GM12878 (cell line): ENCODE measurements at regions not wholly inside any gene's neighbourhood (a gene's known extent, or its start where the extent isn't known, plus 50 kb on each side); places are given as distances from the start of the nearest gene placed in this dataset.

Source experiments
- ATAC-seq: fragments of 200-7000 bp; cut with Tn5 transposase; 3 replicates; pipeline ENCODE4 v1.9.1; 2020; ENCODE audit warnings: mild to moderate bottlenecking, moderate library complexity
- BruUV-seq: library from RNA; stranded (reverse); fragments of 400-500 nt; replicated peaks from 2 replicates; lab custom pipeline; 2021; lab: Mats Ljungman, UMichigan
- CTCF ChIA-PET: fragments of 300-600 bp; sonication (Branson Sonifier 250); formaldehyde crosslinking; extraction: SDS; loops from one replicate; lab custom pipeline; 2021; ENCODE audit warnings: inconsistent platforms; lab: Yijun Ruan, JAX
- POLR2A ChIA-PET: fragments of 350-600 bp; formaldehyde crosslinking; extraction: SDS; loops from one replicate; lab custom pipeline; 2021; ENCODE audit warnings: inconsistent platforms; lab: Charles Lee
- RAD21 ChIA-PET: fragments of 300-600 bp; sonication (Branson Sonifier 250); formaldehyde crosslinking; loops from one replicate; lab custom pipeline; 2023; ENCODE audit warnings: antibody characterized with exemption; ENCODE audit not compliant: unreplicated experiment; lab: Charles Lee
- SMC1A ChIA-PET: fragments of 300-600 bp; sonication (Branson Sonifier 250); formaldehyde crosslinking; loops from one replicate; lab custom pipeline; 2023; ENCODE audit not compliant: unreplicated experiment, uncharacterized antibody; lab: Charles Lee
- DNase-seq: peaks from one replicate; pipeline ENCODE4 v3.0.0-alpha.2; 2011; ENCODE audit warnings: low read depth, low spot score
- FAIRE-seq: peaks from 3 replicates; lab custom pipeline; 2011; peaks lifted over from hg19 to GRCh38; lab: Jason Lieb, UNC
- H2AFZ ChIP-seq: 2 replicates; pipeline ENCODE4 v1.6.0; 2011; ENCODE audit warnings: low read depth, low read length, control low read depth; ENCODE audit not compliant: control insufficient read depth
- H3K27ac ChIP-seq: 2 replicates; pipeline ENCODE4 v1.5.1; 2011; ENCODE audit warnings: control low read depth; ENCODE audit not compliant: control insufficient read depth, insufficient read depth
- H3K27me3 ChIP-seq, 2 experiments: replicated peaks in 1 of 2; 2 replicates each; pipeline versions ENCODE4 v1.6.0 to v1.6.1; 2011; ENCODE audit warnings: low read length in 1 of 2; ENCODE audit not compliant: control insufficient read depth in 2 of 2, insufficient read depth in 2 of 2
- H3K36me3 ChIP-seq, 2 experiments: 2 replicates each; pipeline ENCODE4 v1.5.1; 2011; ENCODE audit warnings: low read length in 1 of 2; ENCODE audit not compliant: control insufficient read depth in 2 of 2, insufficient read depth in 2 of 2
- H3K4me1 ChIP-seq: 2 replicates; pipeline ENCODE4 v1.6.1; 2011; ENCODE audit warnings: mild to moderate bottlenecking, low read length, moderate library complexity, mixed read lengths; ENCODE audit not compliant: control insufficient read depth, insufficient read depth
- H3K4me2 ChIP-seq: 2 replicates; pipeline ENCODE4 v1.6.0; 2011; ENCODE audit warnings: control low read depth; ENCODE audit not compliant: control insufficient read depth, insufficient read depth
- H3K4me3 ChIP-seq: fragments of 200-600 bp; sonication (generic); 2 replicates; pipeline ENCODE4 v1.5.1; 2016
- H3K79me2 ChIP-seq: 2 replicates; pipeline ENCODE4 v1.6.0; 2011; ENCODE audit warnings: low read length; ENCODE audit not compliant: control insufficient read depth, insufficient read depth
- H3K9ac ChIP-seq: 2 replicates; pipeline ENCODE4 v1.8.0; 2011; ENCODE audit warnings: low read length, control low read depth, mixed read lengths; ENCODE audit not compliant: control insufficient read depth, insufficient read depth
- H3K9me3 ChIP-seq: replicated peaks from 3 replicates; pipeline ENCODE4 v1.5.1; 2011; ENCODE audit warnings: mild to moderate bottlenecking, low read length; ENCODE audit not compliant: control insufficient read depth, insufficient read depth
- H4K20me1 ChIP-seq: 2 replicates; pipeline ENCODE4 v1.6.0; 2011; ENCODE audit not compliant: control insufficient read depth, insufficient read depth
- BACH1 ChIP-seq: fragments of 450-650 bp; IDR thresholded peaks from 2 replicates; pipeline ENCODE4 v1.6.1; 2017; ENCODE audit warnings: mild to moderate bottlenecking, borderline replicate concordance
- BCL11A ChIP-seq: IDR thresholded peaks from 2 replicates; pipeline ENCODE4 v1.6.1; 2011; ENCODE audit warnings: low read depth, low read length
- FOXM1 ChIP-seq: IDR thresholded peaks from 2 replicates; pipeline ENCODE4 v1.6.1; 2012; ENCODE audit warnings: low read depth, mild to moderate bottlenecking, inconsistent platforms, low read length, moderate library complexity
- GATAD2B ChIP-seq: fragments of 450-650 bp; conservative IDR thresholded peaks from 2 replicates; pipeline ENCODE4 v1.6.1; 2017; ENCODE audit warnings: low read depth, mild to moderate bottlenecking, moderate library complexity
- IKZF1 ChIP-seq: fragments of 450-650 bp; conservative IDR thresholded peaks from 2 replicates; pipeline ENCODE4 v1.6.1; 2017; ENCODE audit warnings: antibody characterized with exemption, mild to moderate bottlenecking
- IRF4 ChIP-seq: IDR thresholded peaks from 2 replicates; pipeline ENCODE4 v1.6.1; 2011; ENCODE audit warnings: low read depth, low read length
- NFIC ChIP-seq: IDR thresholded peaks from 2 replicates; pipeline ENCODE4 v1.6.1; 2012; ENCODE audit warnings: low read depth, mild to moderate bottlenecking, inconsistent platforms, low read length, moderate library complexity
- NR2C1 ChIP-seq: fragments of 450-650 bp; IDR thresholded peaks from 2 replicates; pipeline ENCODE4 v1.6.1; 2017; ENCODE audit warnings: antibody characterized with exemption, mild to moderate bottlenecking, moderate library complexity
- PAX8 ChIP-seq: fragments of 450-650 bp; IDR thresholded peaks from 2 replicates; pipeline ENCODE4 v1.6.1; 2017; ENCODE audit warnings: mild to moderate bottlenecking, moderate library complexity
- SMAD5 ChIP-seq: IDR thresholded peaks from 2 replicates; pipeline ENCODE4 v1.6.1; 2016; ENCODE audit warnings: antibody characterized with exemption, low read depth
- SP1 ChIP-seq: IDR thresholded peaks from one replicate; pipeline ENCODE4 v1.6.1; 2011; ENCODE audit warnings: low read depth, low read length
- SUPT20H ChIP-seq: IDR thresholded peaks from 2 replicates; pipeline ENCODE4 v1.6.1; 2011; ENCODE audit warnings: low read depth, mild to moderate bottlenecking, low read length, moderate library complexity, borderline replicate concordance; ENCODE audit not compliant: control insufficient read depth
- ZSCAN29 ChIP-seq: fragments of 450-650 bp; IDR thresholded peaks from 2 replicates; pipeline ENCODE4 v1.6.1; 2017; ENCODE audit warnings: mild to moderate bottlenecking, moderate library complexity
- WGBS: methylation state at CpG from one replicate; pipeline ENCODE4 v1.1.6; 2016; ENCODE audit warnings: low lambda C conversion rate; ENCODE audit not compliant: insufficient replicate concordance, insufficient coverage; ENCODE audit errors: missing lambda C conversion rate; 5-methylcytosine and 5-hydroxymethylcytosine counted together
- in situ Hi-C: fragments of 300-500 bp; cut with MboI; formaldehyde crosslinking; loops from 9 replicates; pipeline ENCODE4 v1.14.3; 2018; ENCODE audit warnings: mixed read lengths
- intact Hi-C: fragments of 100-400 bp; cut with micrococcal nuclease; formaldehyde crosslinking; loops from one replicate; pipeline ENCODE4 v1.14.2; 2022; ENCODE audit not compliant: unreplicated experiment
- TF ChIP-seq, protein P1 (sequence below): IDR thresholded peaks from 2 replicates; pipeline ENCODE4 v1.6.1; 2012; ENCODE audit warnings: low read depth, low read length, improper control_type of control experiment

DNA sequence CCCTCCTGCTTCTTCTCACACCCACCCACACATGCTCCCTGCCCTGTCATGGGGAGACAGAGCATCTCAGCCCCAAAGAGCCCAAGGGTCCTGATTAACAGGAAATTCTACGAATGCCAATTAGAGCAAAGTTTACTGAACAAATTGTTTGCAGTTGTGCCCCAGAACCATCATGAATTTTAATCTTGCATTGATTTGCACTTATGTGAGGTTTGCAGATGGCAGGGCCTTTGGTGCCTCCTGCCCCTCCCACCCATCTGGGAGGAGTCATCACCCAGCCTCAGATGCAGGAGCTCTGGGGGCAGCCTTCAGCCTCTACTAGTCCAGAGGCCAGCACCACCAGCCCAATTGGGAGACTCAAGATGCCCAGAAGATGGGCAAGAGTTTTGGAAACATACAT is 80.8 kb downstream of the PCDH1 start:
- FAIRE-seq (no peak), DNase-seq (no peak), ATAC-seq (no peak)
- Histone ChIP-seq H4K20me1 (no peaks in the 10 kb centered on the region), H3K4me1 (no peaks in the 10 kb centered on the region), H3K27ac (no peak overlapping the region), H3K79me2 (no peaks in the 10 kb centered on the region), H3K36me3 (no peaks in the 10 kb centered on the region), H3K9me3 (no peaks in the 10 kb centered on the region), H2AFZ (no peak overlapping the region), H3K9ac (no peak overlapping the region), H3K4me3 (no peak overlapping the region), H3K27me3 (peaks cover 0 to 1% of the 10 kb centered on the region in 2 experiments; a peak in 1 of 4 replicates), H3K4me2 (no peak overlapping the region)
- TF ChIP-seq FOXM1 (no peak), BCL11A (no peak), NFIC (no peak), IKZF1 (no peak)
- TF ChIP-seq, protein P1, sequence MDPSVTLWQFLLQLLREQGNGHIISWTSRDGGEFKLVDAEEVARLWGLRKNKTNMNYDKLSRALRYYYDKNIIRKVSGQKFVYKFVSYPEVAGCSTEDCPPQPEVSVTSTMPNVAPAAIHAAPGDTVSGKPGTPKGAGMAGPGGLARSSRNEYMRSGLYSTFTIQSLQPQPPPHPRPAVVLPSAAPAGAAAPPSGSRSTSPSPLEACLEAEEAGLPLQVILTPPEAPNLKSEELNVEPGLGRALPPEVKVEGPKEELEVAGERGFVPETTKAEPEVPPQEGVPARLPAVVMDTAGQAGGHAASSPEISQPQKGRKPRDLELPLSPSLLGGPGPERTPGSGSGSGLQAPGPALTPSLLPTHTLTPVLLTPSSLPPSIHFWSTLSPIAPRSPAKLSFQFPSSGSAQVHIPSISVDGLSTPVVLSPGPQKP = no peak
- BruUV-seq = no TSS peak
- in situ Hi-C loops = no loop called here
- ChIA-PET SMC1A (no interaction called here), CTCF (no interaction called here), POLR2A (no interaction called here), RAD21 (no interaction called here)
- 0% methylated on average over 1 of the region's 1 CpG for WGBS
- intact Hi-C loops = no loop called here

DNA sequence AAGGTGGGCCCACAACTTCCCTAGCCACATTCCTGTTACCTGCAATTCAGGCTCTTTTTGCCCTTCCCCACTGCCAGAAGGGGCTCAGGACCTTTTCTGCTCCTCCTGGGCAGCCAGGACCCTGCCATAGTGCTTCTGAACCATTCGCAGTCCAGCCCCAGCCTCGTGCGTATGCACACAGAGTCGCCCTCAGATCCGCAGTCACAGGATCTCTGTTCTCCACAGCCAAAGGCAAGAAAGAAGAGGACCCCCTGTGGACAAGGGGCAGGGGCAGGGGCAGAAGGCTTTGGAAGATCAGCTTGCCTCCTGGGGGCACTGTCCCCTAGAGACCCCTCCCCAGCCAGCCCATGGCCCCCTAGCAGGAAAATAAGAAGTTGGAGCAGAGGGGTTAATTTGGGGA is 82.8 kb downstream of the PCDH1 start:
- POLR2A ChIA-PET = no interaction called here
- TF ChIP-seq IRF4 (no peak), SUPT20H (no peak), PAX8 (no peak), GATAD2B (no peak), BCL11A (no peak), BACH1 (no peak), NR2C1 (no peak), SP1 (no peak), ZSCAN29 (no peak), SMAD5 (no peak)
- H3K79me2 ChIP-seq = no peaks in the 10 kb centered on the region
- CTCF ChIA-PET = no interaction called here
- RAD21 ChIA-PET = interaction anchor here (1.2 kb wide), 1 partner anchor 10 kb away, joined by 3 read pairs; no protein-coding TSS in a partner anchor
- no peak overlapping the region for H2AFZ ChIP-seq
- no peak for FAIRE-seq
- no peaks in the 10 kb centered on the region for H3K36me3 ChIP-seq
- SMC1A ChIA-PET = no interaction called here
- no peaks in the 10 kb centered on the region for H3K9me3 ChIP-seq
- H3K27me3 ChIP-seq = peaks cover 0 to 1% of the 10 kb centered on the region in 2 experiments; a peak in 1 of 4 replicates
- no peak overlapping the region for H3K4me3 ChIP-seq
- intact Hi-C loops (no loop called here), in situ Hi-C loops (no loop called here)
- H3K27ac ChIP-seq = no peak overlapping the region
- no TSS peak for BruUV-seq
- 59% methylated on average over 5 of the region's 5 CpGs for WGBS
- H4K20me1 ChIP-seq = no peaks in the 10 kb centered on the region
- H3K9ac ChIP-seq = no peak overlapping the region
- H3K4me1 ChIP-seq = no peaks in the 10 kb centered on the region
- no peak for DNase-seq
- no peak overlapping the region for H3K4me2 ChIP-seq
- no peak for ATAC-seq
